A549 (cell line): ENCODE measurements at regions not wholly inside any gene's neighbourhood (a gene's known extent, or its start where the extent isn't known, plus 50 kb on each side); places are given as distances from the start of the nearest gene placed in this dataset.

Source experiments
- CTCF ChIP-seq: fragments of >200 bp; sonication (Bioruptor Twin); formaldehyde crosslinking; IDR thresholded peaks from 3 replicates; pipeline ENCODE4 v1.5.1; 2016
- HDAC2 ChIP-seq: fragments of 200-600 bp; sonication (generic); IDR thresholded peaks from 2 replicates; pipeline ENCODE4 v1.6.1; 2016
- KDM5A ChIP-seq: fragments of 200-600 bp; sonication (generic); IDR thresholded peaks from 2 replicates; pipeline ENCODE4 v1.6.1; 2016; ENCODE audit warnings: antibody characterized with exemption, mild to moderate bottlenecking
- MAX ChIP-seq: IDR thresholded peaks from 2 replicates; pipeline ENCODE4 v1.6.1; 2012
- POLR2A ChIP-seq: IDR thresholded peaks from 2 replicates; pipeline ENCODE4 v1.6.1; 2012; ENCODE audit warnings: mild to moderate bottlenecking, low read length
- REST ChIP-seq: fragments of 200-600 bp; sonication (generic); IDR thresholded peaks from 2 replicates; pipeline ENCODE4 v1.6.1; 2016; ENCODE audit warnings: antibody characterized with exemption, mild to moderate bottlenecking, moderate library complexity

- TF ChIP-seq CTCF (no peak), KDM5A (no peak), REST (no peak), POLR2A (no peak), HDAC2 (no peak), MAX (no peak)
Observed at GRCh38 chr14:51535443-51536044, 116.2 kb upstream of the FRMD6 start.
